HG02852 (cell line): ENCODE measurements at regions not wholly inside any gene's neighbourhood (a gene's known extent, or its start where the extent isn't known, plus 50 kb on each side); places are given as distances from the start of the nearest gene placed in this dataset.

Source experiments
- ATAC-seq: cut with Tn5 transposase; IDR thresholded peaks from one replicate; pipeline ENCODE4 v1.9.1; 2021; ENCODE audit warnings: mild to moderate bottlenecking, moderate library complexity; ENCODE audit not compliant: unreplicated experiment

- ATAC-seq, result no peak
Measured at GRCh38 chr12:65596514-65597091, 227.7 kb upstream of the HMGA2 start.

GRCh38 chr12:65597527-65597926 is 226.8 kb upstream of the HMGA2 start:
- ATAC-seq, result no peak

GRCh38 chr12:65598688-65599087 is 225.6 kb upstream of the HMGA2 start:
- ATAC-seq, result no peak

- no peak for ATAC-seq
Measured at GRCh38 chr12:65602253-65602609, 222.1 kb upstream of the HMGA2 start.

GRCh38 chr12:65602610-65603295 is 221.5 kb upstream of the HMGA2 start:
- ATAC-seq, result no peak

GRCh38 chr12:65603438-65604351 is 220.6 kb upstream of the HMGA2 start:
- ATAC-seq, result no peak

GRCh38 chr12:65605019-65605418 is 219.3 kb upstream of the HMGA2 start:
- ATAC-seq, result no peak

GRCh38 chr12:65606008-65606766 is 218.1 kb upstream of the HMGA2 start:
- no peak for ATAC-seq

GRCh38 chr12:65607401-65607841 is 216.9 kb upstream of the HMGA2 start:
- ATAC-seq, result no peak

- ATAC-seq, result no peak
Measured at GRCh38 chr12:65608319-65608916, 215.9 kb upstream of the HMGA2 start.

GRCh38 chr12:65609359-65609771 is 214.9 kb upstream of the HMGA2 start:
- ATAC-seq, result no peak

- ATAC-seq, result no peak
Measured at GRCh38 chr12:65611396-65611795, 212.9 kb upstream of the HMGA2 start.

- ATAC-seq, result no peak
Measured at GRCh38 chr12:65612440-65612839, 211.8 kb upstream of the HMGA2 start.

GRCh38 chr12:65613692-65614091 is 210.6 kb upstream of the HMGA2 start:
- no peak for ATAC-seq

GRCh38 chr12:65614259-65614889 is 209.9 kb upstream of the HMGA2 start:
- no peak for ATAC-seq

- no peak for ATAC-seq
Measured at GRCh38 chr12:65615118-65615517, 209.2 kb upstream of the HMGA2 start.

- no peak for ATAC-seq
Measured at GRCh38 chr12:65616022-65616421, 208.3 kb upstream of the HMGA2 start.

- no peak for ATAC-seq
Measured at GRCh38 chr12:65618588-65618987, 205.7 kb upstream of the HMGA2 start.

GRCh38 chr12:65619018-65619417 is 205.3 kb upstream of the HMGA2 start:
- ATAC-seq, result no peak

- ATAC-seq, result no peak
Measured at GRCh38 chr12:65620046-65620445, 204.2 kb upstream of the HMGA2 start.
